ENCODE measurements at regions not wholly inside any gene's neighbourhood (a gene's known extent, or its start where the extent isn't known, plus 50 kb on each side); places are given as distances from the start of the nearest gene placed in this dataset.
A peak's percentile ranks its signal among the peaks of the same experiment; 100 is the strongest.

DNA sequence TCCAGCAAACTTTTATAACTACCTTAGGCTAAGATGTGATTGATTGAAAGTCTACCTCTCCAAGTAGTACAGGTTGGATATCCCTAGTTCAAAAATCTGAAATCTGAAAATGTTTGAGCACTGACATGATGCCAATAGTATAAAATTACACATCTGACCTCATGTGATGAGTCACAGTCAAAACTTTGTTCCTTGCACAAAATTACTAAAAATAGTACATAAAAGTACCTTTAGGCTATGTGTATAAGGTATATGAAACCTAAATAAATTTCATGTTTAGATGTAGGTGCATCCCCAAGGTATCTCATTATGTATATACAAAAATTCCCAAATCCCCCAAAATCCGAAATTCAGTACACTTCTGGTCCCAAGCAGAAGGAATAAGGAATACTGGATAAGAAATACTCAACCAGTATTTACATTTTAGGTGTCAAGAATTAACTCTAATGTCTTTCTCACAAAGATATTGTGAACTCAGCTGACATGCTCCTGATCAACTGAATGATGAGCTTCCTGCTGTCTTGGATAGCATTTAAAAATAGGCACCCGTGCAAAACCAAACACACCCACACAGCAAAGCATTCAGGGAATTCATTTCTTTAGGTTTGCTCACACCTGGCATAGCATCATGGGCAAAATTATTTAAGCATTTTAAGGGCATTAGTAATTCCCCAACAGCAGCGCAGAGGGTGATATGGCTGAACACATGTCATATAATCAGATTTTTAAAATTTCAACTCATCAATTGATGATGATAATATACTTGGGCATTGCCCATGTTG is 497.4 kb upstream of the MEIS1 start:
- peak; percentile 6 for DNase-seq (ENCODE audit: low read depth)
- H3K4me3 Mint-ChIP-seq (ENCODE audit: unreplicated experiment): no peak overlapping the region
- Histone ChIP-seq H3K9ac (ENCODE audit: low read length) (no peak overlapping the region), H4K20me1 (ENCODE audit: insufficient read depth, low read length) (no peaks in the 10 kb centered on the region), H3K79me2 (ENCODE audit: insufficient read depth, low read length) (no peaks in the 10 kb centered on the region), H3K9me3 (ENCODE audit: insufficient read depth, low read depth, low read length) (no peaks in the 10 kb centered on the region), H3K4me1 (ENCODE audit: insufficient read depth, low read length) (no peaks in the 10 kb centered on the region), H3K36me3 (ENCODE audit: insufficient read depth, low read length) (no peaks in the 10 kb centered on the region), H3K27ac (ENCODE audit: low read depth, low read length) (no peak overlapping the region), H3K4me2 (ENCODE audit: low read length) (peak overlapping the region; percentile 58), H3K4me3 (ENCODE audit: insufficient read depth, low read depth, low read length) (no peak overlapping the region), H3K27me3 (ENCODE audit: insufficient read depth, low read length) (no peaks in the 10 kb centered on the region), H2AFZ (ENCODE audit: low read depth, low read length) (no peak overlapping the region)
- no peak for FAIRE-seq
- H3K36me3 Mint-ChIP-seq (ENCODE audit: low read depth, unreplicated experiment): no peaks in the 10 kb centered on the region
- peaks cover 16% of the 10 kb centered on the region for H3K27me3 Mint-ChIP-seq (ENCODE audit: low read depth, unreplicated experiment)
- no peaks in the 10 kb centered on the region for H3K9me3 Mint-ChIP-seq (ENCODE audit: unreplicated experiment)
- TF ChIP-seq EZH2 (IDR thresholded peaks at IDR 0.05; ENCODE audit: insufficient read depth, low read length): no peak
- TF ChIP-seq, protein P1, sequence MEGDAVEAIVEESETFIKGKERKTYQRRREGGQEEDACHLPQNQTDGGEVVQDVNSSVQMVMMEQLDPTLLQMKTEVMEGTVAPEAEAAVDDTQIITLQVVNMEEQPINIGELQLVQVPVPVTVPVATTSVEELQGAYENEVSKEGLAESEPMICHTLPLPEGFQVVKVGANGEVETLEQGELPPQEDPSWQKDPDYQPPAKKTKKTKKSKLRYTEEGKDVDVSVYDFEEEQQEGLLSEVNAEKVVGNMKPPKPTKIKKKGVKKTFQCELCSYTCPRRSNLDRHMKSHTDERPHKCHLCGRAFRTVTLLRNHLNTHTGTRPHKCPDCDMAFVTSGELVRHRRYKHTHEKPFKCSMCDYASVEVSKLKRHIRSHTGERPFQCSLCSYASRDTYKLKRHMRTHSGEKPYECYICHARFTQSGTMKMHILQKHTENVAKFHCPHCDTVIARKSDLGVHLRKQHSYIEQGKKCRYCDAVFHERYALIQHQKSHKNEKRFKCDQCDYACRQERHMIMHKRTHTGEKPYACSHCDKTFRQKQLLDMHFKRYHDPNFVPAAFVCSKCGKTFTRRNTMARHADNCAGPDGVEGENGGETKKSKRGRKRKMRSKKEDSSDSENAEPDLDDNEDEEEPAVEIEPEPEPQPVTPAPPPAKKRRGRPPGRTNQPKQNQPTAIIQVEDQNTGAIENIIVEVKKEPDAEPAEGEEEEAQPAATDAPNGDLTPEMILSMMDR (IDR thresholded peaks at IDR 0.05; ENCODE audit: insufficient read depth, low read depth, low read length): no peak
- H3K27ac Mint-ChIP-seq (ENCODE audit: unreplicated experiment): peak overlapping the region; percentile 11
- peaks cover 11% of the 10 kb centered on the region for H3K4me1 Mint-ChIP-seq (ENCODE audit: low read depth, unreplicated experiment)

DNA sequence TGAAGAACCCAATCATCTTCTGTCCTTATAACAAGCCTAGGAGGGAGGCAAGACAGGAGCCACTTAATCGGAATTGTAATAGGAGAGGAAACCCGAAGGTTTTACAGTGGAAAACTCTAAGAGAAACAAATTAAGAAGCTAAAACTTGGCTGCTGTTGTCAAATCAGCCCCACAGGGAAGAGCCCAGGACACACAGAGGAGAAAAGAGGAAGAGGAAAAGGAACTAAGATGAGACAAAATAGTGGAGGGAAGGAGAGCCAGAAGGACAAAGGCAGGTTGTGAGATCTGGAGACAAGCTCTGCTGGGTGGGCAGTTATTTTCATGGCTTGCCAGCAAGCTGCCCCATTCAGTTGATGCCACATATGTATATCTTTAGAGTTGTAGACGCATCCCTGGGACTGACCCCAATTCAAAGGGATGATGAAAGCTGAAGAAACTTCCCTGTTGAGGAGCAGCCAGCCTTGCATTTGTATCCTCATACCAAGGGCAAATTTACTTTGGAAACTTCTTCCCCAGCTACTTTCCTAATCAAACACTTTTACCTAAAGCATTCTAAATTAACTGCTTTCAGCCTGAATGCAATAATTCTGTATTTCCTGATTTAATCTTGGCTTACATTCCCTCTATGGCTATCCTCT is 499.8 kb upstream of the MEIS1 start:
- Mint-ChIP-seq H3K27ac (ENCODE audit: unreplicated experiment) (no peak overlapping the region), H3K9me3 (ENCODE audit: unreplicated experiment) (no peaks in the 10 kb centered on the region), H3K36me3 (ENCODE audit: low read depth, unreplicated experiment) (no peaks in the 10 kb centered on the region), H3K4me1 (ENCODE audit: low read depth, unreplicated experiment) (peaks cover 11% of the 10 kb centered on the region), H3K4me3 (ENCODE audit: unreplicated experiment) (no peak overlapping the region), H3K27me3 (ENCODE audit: low read depth, unreplicated experiment) (peaks cover 16% of the 10 kb centered on the region)
- Histone ChIP-seq H3K4me2 (ENCODE audit: low read length) (no peak overlapping the region), H3K27me3 (ENCODE audit: insufficient read depth, low read length) (no peaks in the 10 kb centered on the region), H3K9me3 (ENCODE audit: insufficient read depth, low read depth, low read length) (no peaks in the 10 kb centered on the region), H3K79me2 (ENCODE audit: insufficient read depth, low read length) (no peaks in the 10 kb centered on the region), H2AFZ (ENCODE audit: low read depth, low read length) (no peak overlapping the region), H3K4me1 (ENCODE audit: insufficient read depth, low read length) (no peaks in the 10 kb centered on the region), H3K4me3 (ENCODE audit: insufficient read depth, low read depth, low read length) (no peak overlapping the region), H3K9ac (ENCODE audit: low read length) (no peak overlapping the region), H3K36me3 (ENCODE audit: insufficient read depth, low read length) (no peaks in the 10 kb centered on the region), H3K27ac (ENCODE audit: low read depth, low read length) (no peak overlapping the region), H4K20me1 (ENCODE audit: insufficient read depth, low read length) (no peaks in the 10 kb centered on the region)
- no peak for TF ChIP-seq EZH2 (IDR thresholded peaks at IDR 0.05; ENCODE audit: insufficient read depth, low read length)
- TF ChIP-seq, protein P1 (IDR thresholded peaks at IDR 0.05; ENCODE audit: insufficient read depth, low read depth, low read length): no peak
- DNase-seq (ENCODE audit: low read depth): no peak
- no peak for FAIRE-seq

DNA sequence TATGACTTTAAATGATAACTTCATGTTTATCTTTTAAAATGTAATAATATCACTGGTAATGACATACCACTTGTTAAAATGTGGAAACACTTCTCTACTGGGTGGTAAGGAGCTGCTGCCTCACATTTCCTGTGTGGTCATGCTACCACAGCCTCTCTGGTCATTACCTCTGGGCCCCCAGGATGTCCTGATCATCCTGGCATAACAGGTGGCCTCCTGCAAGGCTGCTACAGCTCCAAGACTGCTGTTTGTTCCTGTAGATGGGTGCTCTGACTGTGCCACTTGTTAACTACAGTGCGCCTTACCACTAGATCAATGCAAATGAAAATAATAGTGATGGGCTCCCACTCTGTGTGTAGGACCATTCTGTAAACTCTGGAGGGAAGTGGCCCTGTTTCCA is 500.2 kb upstream of the SPRED2 start:
- Mint-ChIP-seq H3K4me3 (ENCODE audit: unreplicated experiment) (no peak overlapping the region), H3K27me3 (ENCODE audit: low read depth, unreplicated experiment) (peaks cover 16% of the 10 kb centered on the region), H3K27ac (ENCODE audit: unreplicated experiment) (no peak overlapping the region), H3K4me1 (ENCODE audit: low read depth, unreplicated experiment) (peaks cover 6% of the 10 kb centered on the region), H3K9me3 (ENCODE audit: unreplicated experiment) (no peaks in the 10 kb centered on the region), H3K36me3 (ENCODE audit: low read depth, unreplicated experiment) (no peaks in the 10 kb centered on the region)
- H4K20me1 ChIP-seq (ENCODE audit: insufficient read depth, low read length): no peaks in the 10 kb centered on the region
- TF ChIP-seq EZH2 (IDR thresholded peaks at IDR 0.05; ENCODE audit: insufficient read depth, low read length): no peak
- TF ChIP-seq, protein P1 (IDR thresholded peaks at IDR 0.05; ENCODE audit: insufficient read depth, low read depth, low read length): no peak
- H2AFZ ChIP-seq (ENCODE audit: low read depth, low read length): no peak overlapping the region
- H3K4me1 ChIP-seq (ENCODE audit: insufficient read depth, low read length): no peaks in the 10 kb centered on the region
- H3K4me3 ChIP-seq (ENCODE audit: insufficient read depth, low read depth, low read length): no peak overlapping the region
- no peaks in the 10 kb centered on the region for H3K27me3 ChIP-seq (ENCODE audit: insufficient read depth, low read length)
- no peak overlapping the region for H3K4me2 ChIP-seq (ENCODE audit: low read length)
- H3K79me2 ChIP-seq (ENCODE audit: insufficient read depth, low read length): no peaks in the 10 kb centered on the region
- H3K9me3 ChIP-seq (ENCODE audit: insufficient read depth, low read depth, low read length): no peaks in the 10 kb centered on the region
- no peak overlapping the region for H3K9ac ChIP-seq (ENCODE audit: low read length)
- DNase-seq (ENCODE audit: low read depth) (no peak), FAIRE-seq (no peak)
- H3K27ac ChIP-seq (ENCODE audit: low read depth, low read length): no peak overlapping the region
- no peaks in the 10 kb centered on the region for H3K36me3 ChIP-seq (ENCODE audit: insufficient read depth, low read length)
